Prostate gland (tissue), 2 donors: ENCODE measurements at regions not wholly inside any gene's neighbourhood (a gene's known extent, or its start where the extent isn't known, plus 50 kb on each side); places are given as distances from the start of the nearest gene placed in this dataset.

ENCODE experiments used
- DNase-seq: peaks from one replicate; pipeline ENCODE4 v3.0.0-alpha.2; 2019; ENCODE audit warnings: low spot score
- H3K27ac ChIP-seq, 2 donors: fragments of 200-600 bp; sonication (generic); 2 replicates each; pipeline ENCODE4 v1.5.1; 2017 to 2019
- H3K27me3 ChIP-seq: fragments of 200-600 bp; sonication (generic); replicated peaks from 2 replicates; pipeline ENCODE4 v1.5.1; 2019; ENCODE audit not compliant: insufficient read depth
- H3K36me3 ChIP-seq, 2 donors: fragments of 200-600 bp; sonication (generic); 1 replicate in 1 of 2; 2 replicates in 1 of 2; pipeline versions ENCODE4 v1.5.1 to v1.8.1; 2017 to 2019
- H3K4me1 ChIP-seq: fragments of 200-600 bp; sonication (generic); replicated peaks from 2 replicates; pipeline ENCODE4 v1.5.1; 2019
- H3K4me3 ChIP-seq, 2 donors: fragments of 200-600 bp; sonication (generic); 2 replicates each; pipeline ENCODE4 v1.5.1; 2017 to 2019
- H3K9me3 ChIP-seq: fragments of 200-600 bp; sonication (generic); 2 replicates; pipeline ENCODE4 v1.5.1; 2017
- CTCF ChIP-seq, 4 experiments: fragments of 200-600 bp in 2 of 4; fragments of 450-650 bp in 2 of 4; sonication (generic) in 2 of 4; IDR thresholded peaks; 1 replicate in 3 of 4; 2 replicates in 1 of 4; pipeline ENCODE4 v1.5.1; 2016 to 2019; ENCODE audit warnings: antibody characterized with exemption in 4 of 4, mild to moderate bottlenecking in 2 of 4, moderate library complexity in 2 of 4
- POLR2A ChIP-seq: fragments of 450-650 bp; IDR thresholded peaks from one replicate; pipeline ENCODE4 v1.6.1; 2016; ENCODE audit warnings: antibody characterized with exemption, mild to moderate bottlenecking
- POLR2AphosphoS5 ChIP-seq: sonication (generic); formaldehyde crosslinking; IDR thresholded peaks from one replicate; pipeline ENCODE4 v1.6.1; 2017; ENCODE audit warnings: antibody characterized with exemption
- WGBS: methylation state at CpG from one replicate; pipeline ENCODE4 v1.1.5; 2018; 5-methylcytosine and 5-hydroxymethylcytosine counted together
- intact Hi-C: fragments of 100-400 bp; cut with DNase I; formaldehyde crosslinking; loops from one replicate; pipeline ENCODE4 v1.14.2; 2022

GRCh38 chr1:115225993-115226685 is 111.9 kb downstream of the NGF start:
- no peak for TF ChIP-seq POLR2AphosphoS5
- TF ChIP-seq CTCF (IDR thresholded peaks at IDR 0.05), result no peak
- TF ChIP-seq POLR2A, result no peak
- 68% methylated on average over 11 of the region's 11 CpGs for WGBS
- intact Hi-C loops, result no loop called here

GRCh38 chr1:115224636-115225035 is 113.4 kb downstream of the NGF start:
- Histone ChIP-seq H3K27me3 (no peaks in the 10 kb centered on the region), H3K36me3 (no peaks in the 10 kb centered on the region), H3K4me1 (no peaks in the 10 kb centered on the region), H3K27ac (no peak overlapping the region), H3K4me3 (no peak overlapping the region), H3K9me3 (no peaks in the 10 kb centered on the region)
- WGBS, result 50% methylated on average over 2 of the region's 2 CpGs
- intact Hi-C loops, result no loop called here
- TF ChIP-seq CTCF (IDR thresholded peaks at IDR 0.05), result no peak
- TF ChIP-seq POLR2AphosphoS5, result no peak
- no peak for TF ChIP-seq POLR2A
- no peak for DNase-seq

More at GRCh38 chr1:115225993-115226685, 111.9 kb downstream of the NGF start:
- Histone ChIP-seq H3K36me3 (no peaks in the 10 kb centered on the region), H3K4me1 (no peaks in the 10 kb centered on the region), H3K9me3 (no peaks in the 10 kb centered on the region), H3K4me3 (no peak overlapping the region), H3K27me3 (no peaks in the 10 kb centered on the region), H3K27ac (no peak overlapping the region)
- no peak for DNase-seq

GRCh38 chr1:115222616-115223402 is 115.2 kb downstream of the NGF start:
- no peaks in the 10 kb centered on the region for H3K36me3 ChIP-seq
- no peak overlapping the region for H3K27ac ChIP-seq
- intact Hi-C loops, result no loop called here
- no peak for TF ChIP-seq POLR2AphosphoS5
- TF ChIP-seq POLR2A, result no peak
- no peak for TF ChIP-seq CTCF (IDR thresholded peaks at IDR 0.05)
- H3K9me3 ChIP-seq, result no peaks in the 10 kb centered on the region
- H3K27me3 ChIP-seq, result no peaks in the 10 kb centered on the region
- no peaks in the 10 kb centered on the region for H3K4me1 ChIP-seq
- WGBS, result 44% methylated on average over 3 of the region's 3 CpGs
- no peak for DNase-seq
- no peak overlapping the region for H3K4me3 ChIP-seq

- Histone ChIP-seq H3K27me3 (no peaks in the 10 kb centered on the region), H3K9me3 (no peaks in the 10 kb centered on the region), H3K4me1 (no peaks in the 10 kb centered on the region), H3K27ac (no peak overlapping the region), H3K4me3 (no peak overlapping the region), H3K36me3 (no peaks in the 10 kb centered on the region)
- DNase-seq, result no peak
- intact Hi-C loops, result no loop called here
- WGBS, result 87% methylated on average over 17 of the region's 17 CpGs
- TF ChIP-seq POLR2A, result no peak
- no peak for TF ChIP-seq POLR2AphosphoS5
- TF ChIP-seq CTCF (IDR thresholded peaks at IDR 0.05), result no peak
Measured at GRCh38 chr1:115220340-115221270, 117.4 kb downstream of the NGF start.
